Transverse colon (tissue), 4 donors: ENCODE measurements at regions not wholly inside any gene's neighbourhood (a gene's known extent, or its start where the extent isn't known, plus 50 kb on each side); places are given as distances from the start of the nearest gene placed in this dataset.

Source experiments
- DNase-seq: peaks from one replicate; pipeline ENCODE4 v3.0.0-alpha.2; 2019
- H3K27ac ChIP-seq, 4 donors: fragments of 200-600 bp; sonication (generic); 2 replicates each; pipeline ENCODE4 v1.5.1; 2016 to 2018; ENCODE audit warnings: inconsistent platforms in 4 of 4
- H3K27me3 ChIP-seq: fragments of 200-600 bp; sonication (generic); 2 replicates; pipeline ENCODE4 v1.5.1; 2017; ENCODE audit warnings: inconsistent platforms
- H3K36me3 ChIP-seq, 4 donors: fragments of 200-600 bp; sonication (generic); 2 replicates each; pipeline ENCODE4 v1.5.1; 2017 to 2019; ENCODE audit warnings: inconsistent platforms in 4 of 4
- H3K4me1 ChIP-seq, 4 donors: fragments of 200-600 bp; sonication (generic); 2 replicates each; pipeline ENCODE4 v1.5.1; 2017 to 2020; ENCODE audit warnings: inconsistent platforms in 4 of 4
- H3K4me3 ChIP-seq, 4 donors: fragments of 200-600 bp; sonication (generic); 1 replicate in 1 of 4; 2 replicates in 3 of 4; pipeline versions ENCODE4 v1.5.1 to v1.6.1; 2017 to 2019; ENCODE audit warnings: inconsistent platforms in 4 of 4
- H3K9me3 ChIP-seq, 2 donors: fragments of 200-600 bp; sonication (generic); 2 replicates each; pipeline ENCODE4 v1.5.1; 2017 to 2019; ENCODE audit warnings: inconsistent platforms in 2 of 2
- EP300 ChIP-seq: sonication (generic); formaldehyde crosslinking; IDR thresholded peaks from one replicate; pipeline ENCODE4 v1.6.1; 2017; ENCODE audit warnings: antibody characterized with exemption, low read depth
- POLR2A ChIP-seq: fragments of 450-650 bp; IDR thresholded peaks from one replicate; pipeline ENCODE4 v1.6.1; 2016; ENCODE audit warnings: antibody characterized with exemption, mild to moderate bottlenecking, moderate library complexity
- POLR2AphosphoS5 ChIP-seq, 3 donors: sonication (generic); formaldehyde crosslinking; IDR thresholded peaks; one replicate each; pipeline ENCODE4 v1.6.1; 2016; ENCODE audit warnings: antibody characterized with exemption in 3 of 3
- WGBS, 2 donors: methylation state at CpG; one replicate each; pipeline ENCODE4 v1.1.5; 2018; ENCODE audit warnings: low coverage in 1 of 2; 5-methylcytosine and 5-hydroxymethylcytosine counted together
- in situ Hi-C, 4 donors: fragments of 200-750 bp; cut with MboI; loops; one replicate each; pipeline versions ENCODE4 v1.15.0 to v1.15.1; 2017; ENCODE audit warnings: low sequenced_read_pairs in 3 of 4, low pct_ligation_motif_present in 1 of 4, low pct_unique_long_range_greater_than_20kb in 1 of 4
- intact Hi-C: fragments of 100-400 bp; cut with DNase I; formaldehyde crosslinking; loops from one replicate; pipeline ENCODE4 v1.15.1; 2023; ENCODE audit warnings: low total_unique reads
- TF ChIP-seq, protein P1 (sequence below), 5 experiments: fragments of 200-600 bp in 3 of 5; fragments of 450-650 bp in 2 of 5; sonication (generic) in 3 of 5; IDR thresholded peaks; 1 replicate in 2 of 5; 2 replicates in 3 of 5; pipeline ENCODE4 v1.5.1; 2016 to 2017; ENCODE audit warnings: antibody characterized with exemption in 5 of 5, inconsistent platforms in 3 of 5, mild to moderate bottlenecking in 2 of 5, moderate library complexity in 1 of 5

DNA sequence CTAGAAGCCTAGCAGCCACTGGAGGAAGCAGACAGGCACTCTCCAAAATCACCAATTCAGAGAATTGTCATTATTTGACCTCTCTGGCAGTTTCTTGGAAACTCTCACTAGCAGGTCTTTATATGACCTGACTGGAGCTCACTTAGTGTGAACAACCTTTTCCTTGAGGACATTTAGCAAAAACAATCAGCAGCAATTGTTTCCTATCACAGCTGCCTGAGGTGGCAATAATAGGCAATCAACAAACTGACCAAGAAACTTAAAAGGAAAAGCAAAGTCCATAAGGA, 162.4 kb upstream of the STT3B start:
- Histone ChIP-seq H3K36me3 (no peaks in the 10 kb centered on the region), H3K27me3 (no peaks in the 10 kb centered on the region), H3K4me3 (no peak overlapping the region), H3K9me3 (no peaks in the 10 kb centered on the region), H3K27ac (peak overlapping the region in 1 of 4 donors; percentile 12), H3K4me1 (peaks cover 0 to 17% (median 6%) of the 10 kb centered on the region in 4 donors)
- in situ Hi-C loops (no loop called here), intact Hi-C loops (no loop called here)
- TF ChIP-seq, protein P1, sequence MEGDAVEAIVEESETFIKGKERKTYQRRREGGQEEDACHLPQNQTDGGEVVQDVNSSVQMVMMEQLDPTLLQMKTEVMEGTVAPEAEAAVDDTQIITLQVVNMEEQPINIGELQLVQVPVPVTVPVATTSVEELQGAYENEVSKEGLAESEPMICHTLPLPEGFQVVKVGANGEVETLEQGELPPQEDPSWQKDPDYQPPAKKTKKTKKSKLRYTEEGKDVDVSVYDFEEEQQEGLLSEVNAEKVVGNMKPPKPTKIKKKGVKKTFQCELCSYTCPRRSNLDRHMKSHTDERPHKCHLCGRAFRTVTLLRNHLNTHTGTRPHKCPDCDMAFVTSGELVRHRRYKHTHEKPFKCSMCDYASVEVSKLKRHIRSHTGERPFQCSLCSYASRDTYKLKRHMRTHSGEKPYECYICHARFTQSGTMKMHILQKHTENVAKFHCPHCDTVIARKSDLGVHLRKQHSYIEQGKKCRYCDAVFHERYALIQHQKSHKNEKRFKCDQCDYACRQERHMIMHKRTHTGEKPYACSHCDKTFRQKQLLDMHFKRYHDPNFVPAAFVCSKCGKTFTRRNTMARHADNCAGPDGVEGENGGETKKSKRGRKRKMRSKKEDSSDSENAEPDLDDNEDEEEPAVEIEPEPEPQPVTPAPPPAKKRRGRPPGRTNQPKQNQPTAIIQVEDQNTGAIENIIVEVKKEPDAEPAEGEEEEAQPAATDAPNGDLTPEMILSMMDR (IDR thresholded peaks at IDR 0.05) = no peak
- TF ChIP-seq POLR2A (no peak), POLR2AphosphoS5 (IDR thresholded peaks at IDR 0.05) (no peak), EP300 (no peak)
- DNase-seq = no peak

DNA sequence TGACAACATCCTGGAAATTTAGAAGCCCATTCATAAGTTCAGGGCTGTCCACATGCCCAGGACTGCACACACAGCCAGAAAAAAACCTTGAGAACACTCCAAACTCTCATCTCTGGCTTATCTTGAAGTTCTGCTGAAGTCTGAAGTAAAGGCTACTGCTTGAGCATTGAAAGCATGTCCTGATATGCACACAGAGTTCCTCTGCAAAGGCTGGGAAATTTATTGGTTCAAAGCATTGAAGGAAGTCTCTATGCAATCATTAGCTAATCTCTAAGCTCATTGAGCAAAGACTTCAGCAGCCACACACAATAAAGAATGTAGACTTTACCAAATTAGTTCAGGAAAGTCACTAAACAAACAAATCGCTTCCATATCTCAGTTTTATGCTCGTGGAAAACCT, 162.0 kb upstream of the STT3B start:
- no peaks in the 10 kb centered on the region for H3K9me3 ChIP-seq
- 41 to 56% methylated on average over 2 of the region's 2 CpGs for WGBS, 2 donors
- H3K27ac ChIP-seq = peak overlapping the region in 1 of 4 donors; percentile 12
- H3K4me3 ChIP-seq = no peak overlapping the region
- no peaks in the 10 kb centered on the region for H3K27me3 ChIP-seq
- intact Hi-C loops (no loop called here), in situ Hi-C loops (no loop called here)
- no peak for DNase-seq
- H3K4me1 ChIP-seq = peaks cover 0 to 17% (median 6%) of the 10 kb centered on the region in 4 donors
- no peak for TF ChIP-seq POLR2A
- no peak for TF ChIP-seq EP300
- TF ChIP-seq, protein P1 (IDR thresholded peaks at IDR 0.05) = no peak
- no peak for TF ChIP-seq POLR2AphosphoS5 (IDR thresholded peaks at IDR 0.05)
- no peaks in the 10 kb centered on the region for H3K36me3 ChIP-seq

DNA sequence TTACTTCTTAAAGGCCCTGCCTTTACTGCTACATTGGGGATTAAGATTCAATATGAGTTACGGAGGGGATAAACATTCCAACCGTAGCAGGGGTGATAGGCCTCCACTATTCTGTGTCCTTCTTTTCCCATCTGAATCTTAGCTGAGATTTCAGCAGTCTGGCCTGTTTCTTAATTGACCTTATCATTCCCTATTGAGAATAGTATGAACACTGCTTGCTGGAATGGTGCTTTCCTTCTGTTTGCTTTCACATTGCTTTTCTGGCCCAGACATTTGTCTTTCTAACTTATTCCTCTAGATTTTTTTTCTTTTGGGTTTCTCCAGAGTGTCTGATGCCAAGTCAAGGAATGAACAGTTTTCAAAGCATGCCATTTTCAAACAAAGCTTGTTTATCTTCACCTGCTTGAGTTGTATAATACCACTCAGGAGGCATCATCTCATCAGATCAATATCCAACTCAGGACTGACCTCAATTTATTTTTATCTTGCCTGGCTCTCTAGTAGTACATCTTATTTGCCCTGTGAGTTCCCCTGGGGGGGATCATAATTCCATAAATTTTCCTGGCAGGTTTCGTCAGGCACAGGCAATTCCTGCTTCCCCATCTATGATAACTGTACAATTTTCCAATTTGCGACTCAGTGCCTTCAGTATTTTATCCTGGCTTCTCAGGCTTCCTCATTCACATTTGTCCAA, 161.1 kb upstream of the STT3B start:
- WGBS, 2 donors = 86 to 90% methylated on average over 2 to 4 of the region's 4 CpGs
- Histone ChIP-seq H3K27me3 (no peaks in the 10 kb centered on the region), H3K9me3 (no peaks in the 10 kb centered on the region), H3K27ac (no peak overlapping the region), H3K4me1 (peaks cover 0 to 17% (median 6%) of the 10 kb centered on the region in 4 donors), H3K36me3 (no peaks in the 10 kb centered on the region), H3K4me3 (no peak overlapping the region)
- no peak for DNase-seq
- in situ Hi-C loops (no loop called here), intact Hi-C loops (no loop called here)
- TF ChIP-seq POLR2A (no peak), POLR2AphosphoS5 (IDR thresholded peaks at IDR 0.05) (no peak), EP300 (no peak)
- TF ChIP-seq, protein P1 (IDR thresholded peaks at IDR 0.05) = no peak

DNA sequence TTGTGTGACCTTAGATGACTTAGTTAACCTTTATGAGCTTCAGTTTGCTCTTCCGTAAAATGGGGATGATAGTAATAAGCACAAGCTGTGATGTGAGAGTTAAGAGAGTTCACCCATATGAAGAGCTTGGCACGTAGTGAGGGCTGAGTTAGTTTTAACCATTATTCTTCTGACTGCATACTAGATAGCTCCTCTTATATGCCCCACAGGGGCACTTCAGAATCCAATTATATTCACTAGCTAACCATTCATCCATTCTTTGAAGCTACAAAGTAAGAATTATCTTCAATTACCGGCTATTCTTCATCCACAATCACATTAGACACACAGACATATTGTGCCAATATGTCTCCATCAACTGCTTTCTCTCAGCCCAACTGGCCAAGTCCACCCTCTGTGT, 159.0 kb upstream of the STT3B start:
- intact Hi-C loops = no loop called here
- Histone ChIP-seq H3K27ac (no peak overlapping the region), H3K4me1 (peaks cover 0 to 17% (median 6%) of the 10 kb centered on the region in 4 donors), H3K27me3 (no peaks in the 10 kb centered on the region), H3K4me3 (no peak overlapping the region), H3K9me3 (no peaks in the 10 kb centered on the region), H3K36me3 (no peaks in the 10 kb centered on the region)
- WGBS, 2 donors = 90% methylated on average over 3 of the region's 3 CpGs
- TF ChIP-seq EP300 = no peak
- TF ChIP-seq POLR2AphosphoS5 (IDR thresholded peaks at IDR 0.05) = no peak
- TF ChIP-seq, protein P1 (IDR thresholded peaks at IDR 0.05) = no peak
- no peak for TF ChIP-seq POLR2A
- no peak for DNase-seq
- in situ Hi-C loops = no loop called here
